ENCODE measurements at regions not wholly inside any gene's neighbourhood (a gene's known extent, or its start where the extent isn't known, plus 50 kb on each side); places are given as distances from the start of the nearest gene placed in this dataset.

DNA sequence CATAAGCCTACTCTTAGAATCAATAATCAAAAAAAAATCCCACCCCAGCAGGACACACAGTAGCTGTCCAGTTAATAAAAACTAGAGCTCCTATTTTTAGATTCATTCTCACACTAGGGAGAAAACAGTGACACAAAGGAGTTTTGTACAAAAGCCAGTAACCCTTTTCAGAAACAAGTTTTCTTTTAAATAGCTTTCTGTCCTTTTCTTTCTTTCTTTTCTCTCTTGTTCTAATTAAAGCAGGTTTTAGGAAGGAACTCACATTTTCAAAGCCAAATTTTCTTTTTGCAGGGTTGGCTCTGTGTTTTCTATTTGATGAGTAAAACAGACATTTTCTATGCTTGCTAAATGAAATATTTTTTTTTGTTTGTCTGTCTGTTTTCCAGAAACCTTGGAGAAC lies 1390.7 kb downstream of the FAM181B start:
- ChIA-PET CTCF (no interaction called here), POLR2A (no interaction called here)
- no peak for DNase-seq (ENCODE audit: low read depth, low spot score)
- H3K4me3 ChIP-seq (ENCODE audit: low read depth, low read length): no peak overlapping the region
- H3K27me3 ChIP-seq (ENCODE audit: control insufficient read depth, insufficient read depth, low read length): no peaks in the 10 kb centered on the region
- H3K27ac ChIP-seq (ENCODE audit: low read depth, low read length): no peak overlapping the region
- H3K9me3 ChIP-seq (ENCODE audit: control insufficient read depth, insufficient read depth, low read length): no peaks in the 10 kb centered on the region
- TF ChIP-seq, protein P1, sequence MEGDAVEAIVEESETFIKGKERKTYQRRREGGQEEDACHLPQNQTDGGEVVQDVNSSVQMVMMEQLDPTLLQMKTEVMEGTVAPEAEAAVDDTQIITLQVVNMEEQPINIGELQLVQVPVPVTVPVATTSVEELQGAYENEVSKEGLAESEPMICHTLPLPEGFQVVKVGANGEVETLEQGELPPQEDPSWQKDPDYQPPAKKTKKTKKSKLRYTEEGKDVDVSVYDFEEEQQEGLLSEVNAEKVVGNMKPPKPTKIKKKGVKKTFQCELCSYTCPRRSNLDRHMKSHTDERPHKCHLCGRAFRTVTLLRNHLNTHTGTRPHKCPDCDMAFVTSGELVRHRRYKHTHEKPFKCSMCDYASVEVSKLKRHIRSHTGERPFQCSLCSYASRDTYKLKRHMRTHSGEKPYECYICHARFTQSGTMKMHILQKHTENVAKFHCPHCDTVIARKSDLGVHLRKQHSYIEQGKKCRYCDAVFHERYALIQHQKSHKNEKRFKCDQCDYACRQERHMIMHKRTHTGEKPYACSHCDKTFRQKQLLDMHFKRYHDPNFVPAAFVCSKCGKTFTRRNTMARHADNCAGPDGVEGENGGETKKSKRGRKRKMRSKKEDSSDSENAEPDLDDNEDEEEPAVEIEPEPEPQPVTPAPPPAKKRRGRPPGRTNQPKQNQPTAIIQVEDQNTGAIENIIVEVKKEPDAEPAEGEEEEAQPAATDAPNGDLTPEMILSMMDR (IDR thresholded peaks at IDR 0.05; ENCODE audit: low read depth, low read length): no peak

DNA sequence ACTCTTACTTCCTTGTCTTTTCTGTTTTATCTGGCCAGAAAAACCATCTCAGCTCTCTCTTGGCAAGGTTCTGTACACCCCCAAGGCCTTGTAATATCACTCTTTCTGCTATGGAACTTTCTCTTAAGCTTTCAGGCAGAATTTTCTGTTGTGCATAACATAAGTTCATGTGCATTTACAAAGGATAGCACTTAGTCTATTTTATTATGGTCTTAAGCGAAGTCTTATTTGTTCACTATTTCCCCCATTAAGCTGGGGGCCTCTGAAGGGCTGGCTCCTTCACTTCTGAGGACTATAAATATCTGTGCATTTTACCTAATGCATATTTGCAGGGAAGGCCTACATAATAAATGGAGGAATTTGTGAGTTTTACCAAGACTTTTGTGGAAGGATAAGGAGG lies 1393.4 kb downstream of the FAM181B start:
- no peak overlapping the region for H3K27ac ChIP-seq (ENCODE audit: low read depth, low read length)
- CTCF ChIA-PET: no interaction called here
- no peaks in the 10 kb centered on the region for H3K9me3 ChIP-seq (ENCODE audit: control insufficient read depth, insufficient read depth, low read length)
- POLR2A ChIA-PET: no interaction called here
- no peaks in the 10 kb centered on the region for H3K27me3 ChIP-seq (ENCODE audit: control insufficient read depth, insufficient read depth, low read length)
- no peak overlapping the region for H3K4me3 ChIP-seq (ENCODE audit: low read depth, low read length)
- no peak for DNase-seq (ENCODE audit: low read depth, low spot score)
- TF ChIP-seq, protein P1 (IDR thresholded peaks at IDR 0.05; ENCODE audit: low read depth, low read length): no peak

DNA sequence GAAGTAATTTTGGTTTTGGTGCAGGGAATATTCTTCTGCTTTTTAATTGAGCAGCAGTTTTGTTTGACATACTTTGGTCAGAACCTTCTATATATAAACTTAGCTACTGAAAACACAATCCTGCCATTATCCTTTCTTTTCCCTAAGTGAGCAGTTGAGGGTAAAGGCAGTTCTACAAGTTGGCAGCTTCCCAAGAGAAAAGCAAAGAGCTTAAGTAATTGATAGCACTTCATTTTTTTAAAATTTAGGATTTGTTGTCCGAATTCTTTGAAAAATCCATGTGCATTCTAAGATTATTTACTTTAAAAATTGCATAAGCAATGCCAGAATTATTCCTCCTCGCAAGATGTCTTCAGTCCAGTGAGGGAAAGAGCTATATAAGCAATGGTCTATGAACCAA lies 1394.1 kb downstream of the FAM181B start:
- ChIA-PET POLR2A (no interaction called here), CTCF (no interaction called here)
- no peak for DNase-seq (ENCODE audit: low read depth, low spot score)
- Histone ChIP-seq H3K9me3 (ENCODE audit: control insufficient read depth, insufficient read depth, low read length) (no peaks in the 10 kb centered on the region), H3K4me3 (ENCODE audit: low read depth, low read length) (no peak overlapping the region), H3K27ac (ENCODE audit: low read depth, low read length) (no peak overlapping the region), H3K27me3 (ENCODE audit: control insufficient read depth, insufficient read depth, low read length) (no peaks in the 10 kb centered on the region)
- TF ChIP-seq, protein P1 (IDR thresholded peaks at IDR 0.05; ENCODE audit: low read depth, low read length): no peak

DNA sequence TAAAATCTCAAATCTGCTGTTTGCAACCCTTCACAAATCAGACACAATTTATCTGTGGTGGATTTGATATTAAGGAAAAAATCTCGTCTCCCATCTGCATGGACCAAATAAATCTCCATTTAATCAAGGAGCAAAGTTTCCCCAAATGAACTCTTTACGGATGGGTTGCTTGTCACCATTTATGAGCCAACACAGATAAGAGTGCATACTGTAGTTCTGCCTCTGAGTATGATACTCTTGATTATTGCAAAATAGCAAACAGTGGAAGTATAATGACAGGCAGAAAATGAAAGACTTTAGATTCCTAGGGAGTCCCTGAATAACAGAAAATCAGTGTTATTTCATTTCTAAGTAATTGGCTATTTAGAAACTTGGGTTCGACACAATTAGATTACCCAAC lies 1395.9 kb downstream of the FAM181B start:
- TF ChIP-seq, protein P1 (IDR thresholded peaks at IDR 0.05; ENCODE audit: low read depth, low read length): no peak
- DNase-seq (ENCODE audit: low read depth, low spot score): no peak
- Histone ChIP-seq H3K27me3 (ENCODE audit: control insufficient read depth, insufficient read depth, low read length) (no peaks in the 10 kb centered on the region), H3K4me3 (ENCODE audit: low read depth, low read length) (no peak overlapping the region), H3K27ac (ENCODE audit: low read depth, low read length) (no peak overlapping the region), H3K9me3 (ENCODE audit: control insufficient read depth, insufficient read depth, low read length) (no peaks in the 10 kb centered on the region)
- CTCF ChIA-PET: no interaction called here
- POLR2A ChIA-PET: no interaction called here

DNA sequence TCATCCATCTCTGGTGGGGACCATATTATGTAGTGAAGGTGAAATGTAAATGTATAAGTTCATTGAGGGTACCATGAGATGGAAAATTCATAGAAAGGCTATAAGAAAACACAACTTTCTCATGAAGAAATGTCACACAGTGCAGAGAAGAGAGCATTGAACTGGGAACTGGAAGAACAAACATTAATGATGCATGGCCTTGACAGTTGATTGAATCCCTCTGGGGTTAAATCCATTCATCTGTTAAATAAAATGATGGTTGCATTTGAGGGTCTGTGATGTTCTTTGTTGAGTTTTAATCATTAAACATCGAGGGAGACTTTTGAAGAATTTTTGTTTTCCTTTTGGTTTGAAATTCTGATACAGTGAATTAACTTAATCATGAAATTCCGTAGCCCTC lies 1401.4 kb downstream of the FAM181B start:
- Histone ChIP-seq H3K9me3 (ENCODE audit: control insufficient read depth, insufficient read depth, low read length) (no peaks in the 10 kb centered on the region; the same call in 1 of the 2 replicates), H3K27ac (ENCODE audit: low read depth, low read length) (no peak overlapping the region), H3K27me3 (ENCODE audit: control insufficient read depth, insufficient read depth, low read length) (no peaks in the 10 kb centered on the region), H3K4me3 (ENCODE audit: low read depth, low read length) (no peak overlapping the region)
- CTCF ChIA-PET: no interaction called here
- no peak for DNase-seq (ENCODE audit: low read depth, low spot score)
- TF ChIP-seq, protein P1 (IDR thresholded peaks at IDR 0.05; ENCODE audit: low read depth, low read length): no peak
- POLR2A ChIA-PET: no interaction called here
